Caco-2 (cell line): ENCODE measurements at regions not wholly inside any gene's neighbourhood (a gene's known extent, or its start where the extent isn't known, plus 50 kb on each side); places are given as distances from the start of the nearest gene placed in this dataset.

ENCODE experiments used
- BruUV-seq: library from RNA; stranded (reverse); fragments of 400-500 nt; replicated peaks from 2 replicates; lab custom pipeline; 2021; lab: Mats Ljungman, UMichigan
- CTCF ChIA-PET: fragments of 300-600 bp; sonication (Branson Sonifier 250); formaldehyde crosslinking; loops from one replicate; lab custom pipeline; 2022; ENCODE audit warnings: antibody characterized with exemption; lab: Charles Lee
- POLR2A ChIA-PET: fragments of 300-600 bp; sonication (Branson Sonifier 250); formaldehyde crosslinking; loops from one replicate; lab custom pipeline; 2022; ENCODE audit warnings: antibody characterized with exemption; lab: Charles Lee
- DNase-seq, 2 experiments: peaks; one replicate each; pipeline versions ENCODE4 v3.0.0 to v3.0.0-alpha.2; 2020 to 2022
- H3K27me3 ChIP-seq: replicated peaks from 2 replicates; pipeline ENCODE4 v1.6.0; 2011; ENCODE audit warnings: low read length; ENCODE audit not compliant: control insufficient read depth, insufficient read depth
- H3K36me3 ChIP-seq: 2 replicates; pipeline ENCODE4 v1.5.1; 2011; ENCODE audit warnings: low read length; ENCODE audit not compliant: control insufficient read depth, insufficient read depth
- H3K4me1 ChIP-seq: fragments of 250-450 bp; sonication (Bioruptor Pico); 2 replicates; pipeline ENCODE4 v1.5.1; 2020; ENCODE audit warnings: mild to moderate bottlenecking
- H3K4me3 ChIP-seq: 2 replicates; pipeline ENCODE4 v1.5.1; 2011; ENCODE audit warnings: low read depth, mild to moderate bottlenecking, control low read depth, low read length
- H3K9me3 ChIP-seq: fragments of 250-450 bp; sonication (Bioruptor Pico); 2 replicates; pipeline ENCODE4 v1.5.1; 2020; ENCODE audit warnings: mild to moderate bottlenecking, moderate library complexity
- H3K27ac Mint-ChIP-seq: one replicate; pipeline ENCODE4 v1.8.0; 2022; ENCODE audit warnings: mixed read lengths; ENCODE audit not compliant: unreplicated experiment
- H3K27me3 Mint-ChIP-seq: one replicate; pipeline ENCODE4 v1.8.0; 2022; ENCODE audit warnings: mixed read lengths; ENCODE audit not compliant: insufficient read depth, unreplicated experiment
- H3K36me3 Mint-ChIP-seq: one replicate; pipeline ENCODE4 v1.8.0; 2022; ENCODE audit warnings: mild to moderate bottlenecking, mixed read lengths; ENCODE audit not compliant: insufficient read depth, unreplicated experiment
- H3K4me1 Mint-ChIP-seq: one replicate; pipeline ENCODE4 v1.8.0; 2022; ENCODE audit warnings: low read depth, mixed read lengths; ENCODE audit not compliant: unreplicated experiment
- H3K4me3 Mint-ChIP-seq: one replicate; pipeline ENCODE4 v1.8.0; 2022; ENCODE audit warnings: mild to moderate bottlenecking, moderate library complexity, mixed read lengths; ENCODE audit not compliant: unreplicated experiment
- H3K9me3 Mint-ChIP-seq: one replicate; pipeline ENCODE4 v1.8.0; 2022; ENCODE audit warnings: mixed read lengths; ENCODE audit not compliant: unreplicated experiment
- CTCF ChIP-seq, 2 experiments: fragments of 200-600 bp in 1 of 2; IDR thresholded peaks; 1 replicate in 1 of 2; 2 replicates in 1 of 2; pipeline versions ENCODE4 v1.5.1 to v1.8.0; 2011 to 2022; ENCODE audit warnings: antibody characterized with exemption in 1 of 2, control low read depth in 1 of 2, inconsistent platforms in 1 of 2, low read depth in 1 of 2, low read length in 1 of 2, mild to moderate bottlenecking in 1 of 2, moderate library complexity in 1 of 2; ENCODE audit not compliant: insufficient read depth in 1 of 2, severe bottlenecking in 1 of 2, unreplicated experiment in 1 of 2
- intact Hi-C: fragments of 100-400 bp; cut with micrococcal nuclease; formaldehyde crosslinking; loops from one replicate; pipeline ENCODE4 v1.10.0; 2022; ENCODE audit not compliant: unreplicated experiment

GRCh38 chr9:115286411-115286810 is 168.5 kb upstream of the TNC start:
- intact Hi-C loops: no loop called here
- no peak for TF ChIP-seq CTCF (IDR thresholded peaks at IDR 0.05; ENCODE audit: insufficient read depth in 1 of 2, low read depth in 1 of 2, low read length in 1 of 2, severe bottlenecking in 1 of 2, unreplicated experiment in 1 of 2)
- CTCF ChIA-PET: no interaction called here
- no peak overlapping the region for H3K4me3 Mint-ChIP-seq
- peaks cover 10% of the 10 kb centered on the region for H3K9me3 Mint-ChIP-seq
- no peaks in the 10 kb centered on the region for H3K36me3 Mint-ChIP-seq
- H3K27me3 ChIP-seq: no peaks in the 10 kb centered on the region
- H3K4me1 Mint-ChIP-seq: peaks cover 19% of the 10 kb centered on the region
- no peak overlapping the region for H3K27ac Mint-ChIP-seq
- BruUV-seq: no TSS peak
- H3K9me3 ChIP-seq: no peaks in the 10 kb centered on the region
- H3K4me1 ChIP-seq: peaks cover 11% of the 10 kb centered on the region
- POLR2A ChIA-PET: no interaction called here
- no peaks in the 10 kb centered on the region for H3K27me3 Mint-ChIP-seq
- no peaks in the 10 kb centered on the region for H3K36me3 ChIP-seq
- H3K4me3 ChIP-seq: no peak overlapping the region
- no peak for DNase-seq

GRCh38 chr9:115289757-115290208 is 171.8 kb upstream of the TNC start:
- Histone ChIP-seq H3K36me3 (no peaks in the 10 kb centered on the region), H3K27me3 (no peaks in the 10 kb centered on the region), H3K9me3 (no peaks in the 10 kb centered on the region), H3K4me1 (peaks cover 32% of the 10 kb centered on the region), H3K4me3 (no peak overlapping the region)
- no peak for TF ChIP-seq CTCF (IDR thresholded peaks at IDR 0.05; ENCODE audit: insufficient read depth in 1 of 2, low read depth in 1 of 2, low read length in 1 of 2, severe bottlenecking in 1 of 2, unreplicated experiment in 1 of 2)
- DNase-seq: no peak
- H3K27me3 Mint-ChIP-seq: no peaks in the 10 kb centered on the region
- BruUV-seq: no TSS peak
- ChIA-PET CTCF (no interaction called here), POLR2A (no interaction called here)
- H3K4me1 Mint-ChIP-seq: peaks cover 29% of the 10 kb centered on the region
- intact Hi-C loops: loop anchor here (10.0 kb wide), 1 partner anchor 145 kb away; no protein-coding TSS in a partner anchor
- H3K4me3 Mint-ChIP-seq: no peak overlapping the region
- peaks cover 5% of the 10 kb centered on the region for H3K36me3 Mint-ChIP-seq
- no peak overlapping the region for H3K27ac Mint-ChIP-seq
- peaks cover 10% of the 10 kb centered on the region for H3K9me3 Mint-ChIP-seq

- ChIA-PET CTCF (interaction anchor here (0.6 kb wide), 1 partner anchor 354 kb away, joined by 6 read pairs; no protein-coding TSS in a partner anchor), POLR2A (no interaction called here)
- Histone ChIP-seq H3K4me1 (peaks cover 41% of the 10 kb centered on the region), H3K27me3 (no peaks in the 10 kb centered on the region), H3K4me3 (no peak overlapping the region), H3K36me3 (no peaks in the 10 kb centered on the region), H3K9me3 (no peaks in the 10 kb centered on the region)
- Mint-ChIP-seq H3K27me3 (no peaks in the 10 kb centered on the region), H3K36me3 (peaks cover 5% of the 10 kb centered on the region), H3K9me3 (peaks cover 10% of the 10 kb centered on the region), H3K4me3 (peak overlapping the region; percentile 3), H3K4me1 (peaks cover 38% of the 10 kb centered on the region), H3K27ac (peak overlapping the region; percentile 14)
- intact Hi-C loops: loop anchor here (1.0 to 10.0 kb wide), 2 partner anchors 143 to 203 kb away; no protein-coding TSS in a partner anchor
- BruUV-seq: no TSS peak
- DNase-seq: peak; percentile 84 to 93
- TF ChIP-seq CTCF (IDR thresholded peaks at IDR 0.05; ENCODE audit: insufficient read depth in 1 of 2, low read depth in 1 of 2, low read length in 1 of 2, severe bottlenecking in 1 of 2, unreplicated experiment in 1 of 2): no peak
Observed at GRCh38 chr9:115291841-115292240, 173.9 kb upstream of the TNC start.
